Forelimb muscle (tissue), 1 donor: ENCODE measurements at regions not wholly inside any gene's neighbourhood (a gene's known extent, or its start where the extent isn't known, plus 50 kb on each side); places are given as distances from the start of the nearest gene placed in this dataset.
"Not testable (repeated sequence)": the region's sequence is repeated elsewhere in the genome, so short reads cannot be mapped to it uniquely, and the experiment has no call there.

ENCODE experiments used
- DNase-seq: peaks from one replicate; pipeline ENCODE4 v3.0.0-alpha.2; 2013; ENCODE audit warnings: low read depth

GRCh38 chr3:31184261-31185061, 290.0 kb upstream of the GADL1 start:
- DNase-seq, result peak; percentile 25

DNA sequence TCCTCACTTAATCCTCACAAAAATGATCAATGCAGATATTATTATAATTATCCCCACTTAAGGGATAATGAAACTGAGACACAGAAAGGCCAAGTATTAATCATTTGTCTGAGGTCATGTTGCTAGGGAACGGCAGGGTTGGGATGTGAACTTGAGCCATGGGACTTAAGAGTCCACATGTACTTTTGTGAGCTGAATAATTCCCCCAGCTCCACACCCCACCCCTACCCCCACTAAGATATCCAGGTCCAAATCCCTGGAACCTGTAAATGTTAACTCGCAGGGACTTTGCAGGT, 290.5 kb upstream of the GADL1 start:
- DNase-seq, result no peak

DNA sequence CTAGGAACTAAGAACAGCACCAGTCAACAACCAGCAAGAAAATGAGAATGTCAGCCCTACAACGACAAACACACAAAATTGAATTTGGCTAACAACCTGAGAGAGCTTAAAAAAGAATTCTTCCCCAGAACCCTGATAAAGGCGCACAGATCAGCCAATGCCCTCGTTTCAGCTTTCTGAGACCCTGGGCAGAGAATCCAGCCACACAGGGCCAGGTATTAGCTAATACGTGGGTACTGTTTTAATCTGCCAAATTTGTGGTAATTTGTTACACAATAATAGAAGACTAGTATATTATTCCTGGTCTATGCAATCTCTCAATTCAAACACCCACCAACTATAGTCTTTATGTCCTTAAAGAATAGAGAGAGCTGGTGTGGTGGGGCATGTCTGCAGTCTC, 291.6 kb upstream of the GADL1 start:
- no peak for DNase-seq

DNA sequence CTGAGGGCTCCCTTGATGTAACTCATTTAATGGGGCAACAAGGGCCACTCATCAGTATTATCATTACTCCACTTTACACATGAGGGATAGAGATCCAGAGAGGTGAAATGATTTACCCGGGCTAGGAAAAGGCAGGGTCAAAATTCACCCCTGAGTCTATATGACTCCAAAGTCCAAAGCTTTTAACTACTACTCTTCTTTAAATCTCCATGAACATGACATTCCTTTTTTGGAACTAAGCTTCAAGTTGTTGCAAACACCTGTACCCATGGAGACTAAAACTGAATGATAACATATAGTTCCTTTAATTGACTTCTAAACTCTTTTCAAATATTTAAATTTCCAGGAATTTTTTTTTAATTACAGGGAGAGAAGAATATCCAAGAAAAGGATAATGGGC, 292.9 kb upstream of the GADL1 start:
- no peak for DNase-seq

- DNase-seq, result peak; percentile 80
Measured at GRCh38 chr3:31188112-31188511, 293.7 kb upstream of the GADL1 start.

- no peak for DNase-seq
Measured at GRCh38 chr3:31189330-31189729, 294.9 kb upstream of the GADL1 start.

DNA sequence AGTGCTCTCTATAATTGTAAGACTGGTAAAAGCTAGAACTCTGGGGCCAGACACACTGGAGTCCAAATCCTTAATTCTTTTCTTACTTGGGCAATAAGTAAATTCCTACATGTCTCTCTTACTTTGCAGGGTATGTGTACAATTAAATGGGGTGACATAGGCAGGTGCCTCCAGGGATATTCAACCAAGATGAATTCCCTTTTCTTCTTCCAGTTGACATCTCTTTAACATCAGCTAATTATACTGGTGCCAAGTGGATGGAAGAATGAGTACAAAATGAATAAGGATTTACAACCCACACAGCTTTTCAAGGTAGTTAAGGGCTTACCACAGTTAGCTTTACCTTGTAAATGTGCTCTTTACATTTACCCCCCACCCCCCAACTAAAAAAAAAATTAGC, 295.5 kb upstream of the GADL1 start:
- DNase-seq, result no peak

DNA sequence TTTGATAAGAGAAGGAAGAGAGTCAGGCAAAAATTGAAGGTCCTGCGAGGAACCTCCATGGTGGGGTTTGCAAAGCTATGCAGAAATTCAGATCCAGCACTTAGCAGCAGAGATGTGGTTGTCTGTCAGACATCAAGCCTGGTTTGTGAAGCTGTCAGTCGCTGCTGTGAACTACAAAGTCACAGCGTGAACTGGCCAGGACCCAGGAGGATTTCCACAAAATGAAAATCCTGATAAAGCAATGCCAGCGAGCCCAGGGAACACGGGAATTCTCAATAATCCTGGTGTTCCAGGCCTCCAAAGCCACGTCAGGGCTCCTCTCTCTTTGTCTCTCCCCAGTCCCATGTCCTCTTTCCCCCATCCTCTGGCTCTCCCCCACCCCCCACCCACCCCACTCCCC, 296.9 kb upstream of the GADL1 start:
- no peak for DNase-seq

DNA sequence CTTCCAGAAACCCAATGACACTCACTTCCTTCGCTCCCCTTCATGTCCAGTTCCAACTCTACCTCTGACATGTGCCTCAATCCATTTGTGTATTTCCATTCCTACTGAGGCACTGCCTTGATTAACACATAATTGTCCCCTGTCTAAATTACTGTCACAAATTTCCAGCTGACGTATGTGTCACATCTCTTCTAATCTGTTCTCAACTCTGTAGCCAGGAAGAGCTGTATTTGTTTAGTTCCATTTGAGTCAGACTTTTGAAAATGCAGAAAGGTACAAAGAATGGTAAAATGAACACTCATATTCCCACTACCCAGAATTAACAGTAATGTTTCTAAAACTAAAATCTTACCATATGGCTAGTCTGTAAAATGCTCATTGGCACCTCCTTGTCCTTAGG, 299.0 kb upstream of the GADL1 start:
- no peak for DNase-seq

DNA sequence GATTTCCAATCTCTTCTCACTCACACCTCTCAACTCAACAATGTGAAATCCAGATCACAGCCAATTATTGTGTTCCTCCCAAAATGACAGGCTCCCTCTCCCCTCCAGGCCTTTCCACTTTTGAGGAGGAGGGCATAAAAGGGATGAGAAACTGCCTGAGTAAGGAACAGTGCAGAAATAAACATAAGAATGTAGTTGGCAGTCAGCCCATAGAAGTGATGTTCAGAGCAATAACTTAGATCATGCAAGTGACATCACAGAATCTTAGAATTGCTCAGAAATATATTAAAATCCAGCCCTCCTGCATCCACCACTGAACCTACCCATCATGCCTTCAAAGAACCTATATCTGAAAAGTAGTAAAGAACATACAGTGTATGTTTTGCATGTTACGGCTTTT, 299.4 kb upstream of the GADL1 start:
- no peak for DNase-seq

DNA sequence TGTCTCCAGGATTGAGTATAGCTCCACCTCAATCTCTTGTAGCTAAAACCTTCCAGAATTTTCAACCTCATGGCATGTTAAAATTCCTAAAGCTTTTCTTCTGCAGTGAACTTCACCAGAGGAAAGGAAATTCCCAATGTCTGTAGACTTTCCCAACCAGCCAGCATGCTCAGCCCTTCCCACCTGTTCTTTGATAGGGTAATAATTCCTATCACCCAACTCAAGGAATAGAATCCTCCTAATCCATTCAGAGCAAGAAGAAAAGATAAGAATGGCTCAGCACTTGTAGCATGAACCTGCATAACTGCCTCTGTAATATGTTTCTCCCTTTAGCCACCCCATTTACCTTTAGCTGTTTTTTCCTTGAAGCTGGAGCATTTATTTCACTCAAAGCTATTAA, 301.8 kb upstream of the GADL1 start:
- DNase-seq, result no peak

GRCh38 chr3:31196881-31197364, 302.5 kb upstream of the GADL1 start:
- peak; percentile 19 for DNase-seq

GRCh38 chr3:31197941-31198340, 303.5 kb upstream of the GADL1 start:
- no peak for DNase-seq

GRCh38 chr3:31198890-31199289, 304.4 kb upstream of the GADL1 start:
- no peak for DNase-seq

DNA sequence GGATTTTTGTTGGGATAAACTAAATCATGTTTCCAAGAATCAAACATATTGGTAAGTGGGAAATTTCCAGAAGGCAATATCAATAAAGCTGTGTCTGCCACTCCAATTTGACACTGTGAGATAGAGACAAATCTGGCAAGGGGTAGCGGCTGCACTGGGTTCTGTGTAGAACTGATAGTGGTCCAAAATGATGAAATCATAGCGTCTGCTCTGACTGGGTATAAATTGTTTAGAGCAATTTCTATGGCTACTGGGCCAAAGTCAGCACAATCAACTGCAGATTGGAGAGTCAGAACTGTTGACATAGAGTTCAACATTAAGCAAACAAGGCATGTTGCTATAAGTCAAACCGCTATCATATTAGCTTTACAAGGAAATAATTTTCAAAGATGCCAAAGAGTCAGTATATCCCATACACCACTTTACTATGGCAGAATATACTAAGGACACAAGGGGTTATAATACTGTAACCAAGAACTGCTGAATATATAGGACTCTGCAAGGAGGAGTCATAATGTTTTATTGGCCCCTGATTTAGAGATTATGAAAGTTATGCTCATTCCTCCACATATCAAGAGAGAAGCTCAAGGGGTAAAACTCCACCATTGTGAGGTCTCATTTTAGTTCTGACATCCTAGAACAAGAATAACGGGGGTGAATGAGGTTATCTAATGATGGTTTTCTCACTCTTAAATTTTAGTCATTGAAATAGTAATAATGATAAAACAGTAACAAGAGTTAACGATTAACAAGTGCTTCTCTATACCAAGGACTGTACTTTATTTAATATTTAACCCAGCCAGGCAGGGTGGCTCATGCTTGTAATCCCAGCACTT, 309.7 kb upstream of the GADL1 start:
- DNase-seq, result no peak

GRCh38 chr3:31204796-31205056, 310.3 kb upstream of the GADL1 start:
- not testable (repeated sequence) for DNase-seq

- no peak for DNase-seq
Measured at GRCh38 chr3:31210068-31210645, 315.7 kb upstream of the GADL1 start.

- no peak for DNase-seq
Measured at GRCh38 chr3:31213869-31214486, 318.7 kb upstream of the STT3B start.

- DNase-seq, result no peak
Measured at GRCh38 chr3:31218082-31218481, 314.6 kb upstream of the STT3B start.

DNA sequence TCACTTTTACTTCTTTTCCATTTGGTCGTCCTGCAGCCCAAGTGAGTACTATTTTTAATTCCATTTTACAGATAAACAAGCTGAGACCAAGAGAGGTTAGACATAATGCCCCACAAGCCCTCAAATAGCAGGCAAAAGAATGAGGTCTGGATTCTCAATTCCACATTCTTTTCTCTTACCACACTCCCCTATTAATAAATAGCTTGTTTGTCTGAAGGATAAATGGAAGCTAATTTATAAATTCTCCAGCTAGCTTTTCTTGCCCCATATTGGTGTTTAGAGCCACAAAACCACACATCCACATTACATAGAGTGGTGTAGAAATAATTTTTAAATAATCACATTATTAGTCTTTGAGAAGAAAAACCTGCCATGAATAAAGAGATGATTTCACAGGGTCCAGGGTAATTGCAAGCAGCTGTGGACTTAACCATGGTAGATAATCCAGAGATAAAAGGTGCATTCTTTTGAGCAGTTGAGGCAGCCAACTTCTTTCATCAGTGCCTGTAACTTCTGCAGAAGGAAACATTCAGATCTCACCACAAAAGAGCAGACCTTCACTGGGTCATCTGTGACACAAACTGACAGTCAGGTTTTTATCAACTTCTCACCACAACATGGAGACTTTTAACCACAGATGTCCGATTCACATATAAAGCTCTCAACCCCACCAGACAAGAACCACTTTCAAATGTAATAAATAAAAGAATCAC, 313.4 kb upstream of the STT3B start:
- no peak for DNase-seq

DNA sequence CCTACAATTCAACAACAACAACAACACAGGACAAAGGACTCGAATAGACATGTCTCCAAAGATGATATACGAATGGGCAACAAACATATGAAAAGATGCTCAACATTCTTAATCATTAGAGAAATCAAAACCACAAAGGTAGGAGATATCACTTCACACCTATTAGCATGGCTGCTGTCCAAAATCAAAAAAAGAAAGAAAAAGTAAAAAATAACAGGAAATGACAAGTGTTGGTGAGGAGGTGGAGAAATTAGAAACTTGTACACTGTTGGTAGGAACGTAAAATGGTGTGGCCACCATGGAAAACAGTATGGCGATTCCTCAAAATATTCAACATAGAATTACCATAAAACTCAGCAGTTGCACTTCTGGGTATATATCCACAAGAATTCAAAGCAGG, 312.3 kb upstream of the STT3B start:
- no peak for DNase-seq

- no peak for DNase-seq
Measured at GRCh38 chr3:31223278-31223677, 309.4 kb upstream of the STT3B start.
